CD4-positive, alpha-beta T cell treated with Interleukin-12 subunit alpha and Interleukin-12 subunit beta, for 1 hour (primary cell): ENCODE measurements at regions not wholly inside any gene's neighbourhood (a gene's known extent, or its start where the extent isn't known, plus 50 kb on each side); places are given as distances from the start of the nearest gene placed in this dataset.

Source experiments
- DNase-seq: peaks from one replicate; pipeline ENCODE4 v3.0.0-alpha.2; 2020

- DNase-seq = no peak
Measured at GRCh38 chr4:180640193-180640592, 1603.0 kb upstream of the TENM3 start.

DNA sequence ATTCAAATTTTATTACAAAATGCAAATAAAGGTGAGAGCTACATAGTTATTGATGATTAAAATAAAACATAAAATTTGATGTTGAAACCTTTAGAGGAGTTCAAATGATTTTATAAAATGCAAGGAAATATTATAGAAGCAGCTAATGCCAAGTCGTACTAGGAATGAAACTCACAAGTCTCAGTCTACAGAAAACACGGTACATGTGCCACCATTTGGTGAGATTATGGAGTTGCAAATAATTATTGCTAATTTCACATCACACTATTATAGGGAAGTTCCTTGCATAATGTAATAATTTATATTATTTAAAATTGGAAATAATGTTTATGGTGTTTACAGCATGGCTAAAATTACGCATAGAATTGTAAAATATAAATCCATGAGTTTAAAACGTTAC lies 1601.7 kb upstream of the TENM3 start:
- DNase-seq = no peak

DNA sequence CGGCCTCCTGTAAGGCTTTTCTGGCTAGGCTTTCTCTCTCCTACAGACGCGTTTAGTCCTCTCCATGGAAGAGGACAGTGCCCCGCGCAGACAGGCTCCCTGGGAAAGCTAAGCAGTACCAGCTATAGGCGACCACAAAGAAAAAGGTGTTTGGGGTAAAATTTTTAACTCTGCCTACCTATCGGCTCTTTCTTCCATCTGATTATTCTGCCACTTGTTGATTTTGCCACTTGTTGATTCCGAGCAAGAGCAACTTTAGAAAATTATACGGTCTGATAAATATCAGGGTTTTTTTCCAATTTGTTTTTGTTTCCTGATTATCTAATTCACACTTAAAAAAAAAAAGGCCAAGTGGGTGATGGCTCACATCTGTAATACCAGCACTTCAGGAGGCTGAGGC lies 1600.5 kb upstream of the TENM3 start:
- no peak for DNase-seq

- no peak for DNase-seq
Measured at GRCh38 chr4:180650273-180650672, 1592.9 kb upstream of the TENM3 start.

DNA sequence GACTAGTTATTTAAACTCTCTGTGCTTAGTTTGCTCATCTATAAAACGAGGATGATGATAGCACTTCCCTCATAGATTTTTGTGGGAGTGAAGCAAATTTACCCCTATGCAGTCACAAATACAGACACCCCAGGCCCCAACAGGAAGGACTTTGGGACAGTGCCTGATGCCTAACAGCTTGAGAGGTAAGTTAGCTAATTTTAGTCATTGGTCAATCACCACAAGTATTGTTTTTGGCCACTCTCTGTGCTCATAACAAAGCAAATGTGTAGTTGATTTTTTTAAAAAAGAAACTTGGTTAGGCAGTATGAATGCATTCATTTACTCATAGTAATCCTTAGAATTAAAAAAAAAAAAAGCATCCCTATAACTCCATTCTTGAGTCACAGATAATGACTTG lies 1590.7 kb upstream of the TENM3 start:
- DNase-seq = no peak

DNA sequence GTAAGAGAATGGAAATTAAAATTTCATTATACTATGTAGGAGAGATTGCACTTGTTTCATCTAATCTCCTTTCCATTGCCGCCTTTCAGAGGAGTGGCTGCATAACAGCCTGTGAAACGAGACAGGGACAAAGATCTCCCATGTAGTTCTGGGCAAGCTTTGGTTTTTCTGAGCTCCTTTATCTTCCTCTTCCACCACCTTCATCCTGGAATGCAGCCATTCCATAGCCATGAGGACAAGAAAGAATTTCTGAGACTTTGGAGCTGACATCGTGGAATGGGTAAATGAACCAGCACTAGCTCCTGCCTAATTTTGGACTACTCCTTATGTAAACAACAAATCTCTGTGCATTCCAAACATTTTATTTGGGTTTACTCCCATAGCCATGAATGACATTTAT lies 1587.3 kb upstream of the TENM3 start:
- DNase-seq = no peak

- DNase-seq = no peak
Measured at GRCh38 chr4:180657881-180658280, 1585.3 kb upstream of the TENM3 start.

DNA sequence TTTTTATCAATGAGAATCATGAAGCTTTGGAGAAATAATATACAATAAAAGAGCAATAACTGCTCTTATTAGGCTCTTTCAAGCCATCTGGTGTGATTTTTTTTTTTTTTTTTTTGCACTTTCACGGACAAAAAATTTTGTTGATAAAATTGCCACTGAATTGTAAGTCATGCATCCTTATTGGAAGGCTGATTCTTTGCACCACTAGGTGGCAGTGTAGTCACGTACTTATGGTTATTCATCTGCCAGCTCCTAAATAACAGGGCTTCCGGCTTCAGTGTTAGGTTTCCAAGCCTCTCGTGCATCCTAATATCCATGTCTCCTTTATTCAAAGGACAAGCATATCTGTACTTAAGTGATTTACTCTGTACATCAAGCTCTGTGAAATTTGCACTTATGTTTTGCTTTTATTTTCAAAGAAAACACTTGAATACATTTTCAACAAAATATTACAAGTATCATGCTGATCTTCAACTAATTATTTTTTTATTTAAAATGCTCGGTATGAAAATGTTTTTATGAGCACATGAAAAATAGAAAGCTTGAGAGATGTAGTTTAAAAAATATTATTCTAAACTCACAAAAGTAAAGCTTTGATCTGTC lies 1578.3 kb upstream of the TENM3 start:
- peak; percentile 47 for DNase-seq

GRCh38 chr4:180665481-180665880 lies 1577.7 kb upstream of the TENM3 start:
- no peak for DNase-seq

DNA sequence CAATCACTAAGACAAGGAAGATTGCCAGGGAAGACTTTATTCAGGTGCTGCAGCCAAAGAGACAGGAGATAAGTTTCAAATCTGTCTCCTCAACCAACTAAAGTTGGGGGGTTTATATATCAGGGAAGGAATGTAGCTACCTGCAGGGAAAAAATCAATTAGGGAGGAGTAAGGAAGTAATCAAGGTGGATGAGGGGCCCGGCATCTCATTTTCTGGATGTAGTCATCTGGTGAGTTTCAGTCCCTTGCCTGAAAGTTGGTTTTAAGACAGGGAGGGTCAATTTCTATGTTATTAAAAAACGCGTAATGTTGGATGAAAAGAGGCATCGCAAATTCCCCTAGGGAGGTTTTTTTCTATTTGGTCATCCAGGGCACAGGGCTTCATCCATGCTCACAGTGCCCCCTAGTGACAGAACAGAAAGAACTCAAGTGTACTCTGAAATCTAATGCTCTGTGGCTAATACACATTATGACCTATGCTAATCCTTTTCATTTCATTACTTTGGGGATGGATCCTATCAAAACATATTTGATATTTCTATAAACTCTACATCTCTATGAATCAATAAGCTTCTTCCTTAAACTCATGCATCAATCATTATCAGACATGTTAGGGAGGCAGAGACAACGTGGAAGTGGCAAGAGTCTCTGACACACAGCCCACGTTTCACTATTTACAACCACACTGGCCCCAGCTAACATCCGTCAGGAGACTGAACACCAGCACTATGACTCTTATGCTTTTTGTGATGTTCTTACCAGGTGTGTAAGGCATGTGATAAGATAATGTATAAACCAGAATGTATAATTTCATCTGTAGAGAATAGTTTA lies 1577.0 kb upstream of the TENM3 start:
- DNase-seq = peak; percentile 1

DNA sequence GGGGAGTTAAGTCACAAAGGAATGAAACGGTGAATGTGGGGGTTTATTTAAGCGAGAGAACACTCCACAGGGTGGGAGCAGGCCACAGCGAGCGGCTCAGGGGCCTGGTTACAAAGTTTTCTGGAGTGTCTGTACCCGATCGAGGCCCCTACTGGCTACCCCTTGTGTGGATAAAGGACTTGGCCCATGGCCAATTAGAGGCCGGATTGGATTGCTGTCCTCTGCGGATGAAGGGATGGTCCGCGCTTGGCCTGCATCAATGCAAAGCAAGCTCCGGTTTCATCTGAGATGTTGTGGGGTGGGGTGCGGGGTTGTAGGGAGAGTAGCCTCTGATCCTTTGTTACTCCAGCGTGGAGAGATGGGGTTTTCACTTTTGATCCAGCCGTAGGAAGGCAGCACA lies 1574.5 kb upstream of the TENM3 start:
- DNase-seq = no peak

GRCh38 chr4:180669680-180670079 lies 1573.5 kb upstream of the TENM3 start:
- no peak for DNase-seq

- no peak for DNase-seq
Measured at GRCh38 chr4:180674619-180675358, 1568.4 kb upstream of the TENM3 start.

DNA sequence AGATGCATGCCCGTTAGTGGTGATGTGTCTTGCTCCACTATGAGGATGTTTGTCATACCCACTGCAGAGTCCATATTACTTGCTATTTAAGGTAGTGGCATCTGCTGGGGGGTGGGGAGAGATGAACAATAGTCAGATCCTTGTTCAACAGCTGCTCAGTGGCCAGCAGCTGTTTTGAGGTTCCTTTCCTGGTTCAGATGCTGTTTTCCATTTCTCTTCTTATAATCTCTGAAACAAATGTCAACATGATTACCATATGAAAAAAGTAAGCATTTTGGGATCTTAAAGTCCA lies 1567.9 kb upstream of the TENM3 start:
- DNase-seq = no peak

DNA sequence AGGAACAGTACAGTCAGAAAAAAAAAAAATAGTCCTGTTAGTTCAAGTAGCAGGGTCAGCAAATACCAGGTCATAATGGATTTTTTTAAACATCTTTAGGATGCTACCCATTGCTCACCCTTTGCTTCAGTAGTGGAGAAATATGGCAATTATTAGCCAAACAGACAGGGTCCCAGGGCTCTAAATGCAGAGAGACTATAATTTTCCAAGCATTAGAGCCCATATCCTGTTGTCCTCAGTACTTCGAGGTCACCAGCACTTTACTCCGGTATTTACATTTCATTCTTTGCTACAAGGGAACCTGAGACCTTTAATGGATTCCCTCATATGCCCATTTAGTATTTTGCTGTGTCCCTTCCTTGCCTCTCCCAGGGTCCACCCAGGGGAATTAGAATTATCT lies 1562.9 kb upstream of the TENM3 start:
- no peak for DNase-seq

DNA sequence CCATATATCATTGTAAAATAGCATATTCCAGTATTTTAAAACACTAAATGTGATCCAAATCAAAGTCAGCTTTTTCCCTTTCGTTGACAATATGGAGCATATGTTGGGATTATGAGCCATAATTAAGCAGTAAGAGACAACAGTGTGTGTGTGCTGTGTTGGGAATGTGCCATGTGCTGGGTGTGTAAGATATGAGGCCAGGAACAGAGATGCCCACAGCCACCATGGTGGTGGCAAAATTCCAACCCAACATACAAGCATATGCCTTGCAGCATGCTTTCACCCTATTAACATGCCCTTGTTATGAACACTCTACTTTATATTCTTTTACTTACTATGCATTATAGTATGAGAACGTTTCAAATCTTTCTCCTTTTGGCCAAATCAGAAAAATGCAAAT lies 1560.4 kb upstream of the TENM3 start:
- DNase-seq = no peak

GRCh38 chr4:180683186-180683585 lies 1560.0 kb upstream of the TENM3 start:
- no peak for DNase-seq

GRCh38 chr4:180688480-180688879 lies 1554.7 kb upstream of the TENM3 start:
- DNase-seq = no peak

GRCh38 chr4:180694875-180695274 lies 1548.3 kb upstream of the TENM3 start:
- DNase-seq = no peak

DNA sequence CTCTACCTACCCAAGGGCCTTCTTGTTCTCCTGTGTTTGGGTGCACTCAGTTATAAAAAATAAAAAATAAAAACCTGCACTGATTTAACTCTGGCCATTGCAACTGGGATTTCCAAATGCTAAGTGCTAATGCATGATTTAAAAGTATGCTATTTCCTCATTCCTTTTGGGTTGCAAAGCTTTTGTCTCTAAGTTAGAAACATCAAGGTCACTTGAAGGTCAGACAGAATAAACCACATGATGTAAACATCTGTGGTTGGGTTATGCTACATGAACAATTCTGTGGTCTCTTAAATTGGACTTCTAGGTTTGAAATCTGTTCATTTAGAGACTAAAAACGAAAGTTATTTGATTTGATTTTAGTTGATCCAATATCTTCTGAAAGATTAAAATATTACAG lies 1547.4 kb upstream of the TENM3 start:
- DNase-seq = no peak

- DNase-seq = no peak
Measured at GRCh38 chr4:180696460-180697092, 1546.6 kb upstream of the TENM3 start.

DNA sequence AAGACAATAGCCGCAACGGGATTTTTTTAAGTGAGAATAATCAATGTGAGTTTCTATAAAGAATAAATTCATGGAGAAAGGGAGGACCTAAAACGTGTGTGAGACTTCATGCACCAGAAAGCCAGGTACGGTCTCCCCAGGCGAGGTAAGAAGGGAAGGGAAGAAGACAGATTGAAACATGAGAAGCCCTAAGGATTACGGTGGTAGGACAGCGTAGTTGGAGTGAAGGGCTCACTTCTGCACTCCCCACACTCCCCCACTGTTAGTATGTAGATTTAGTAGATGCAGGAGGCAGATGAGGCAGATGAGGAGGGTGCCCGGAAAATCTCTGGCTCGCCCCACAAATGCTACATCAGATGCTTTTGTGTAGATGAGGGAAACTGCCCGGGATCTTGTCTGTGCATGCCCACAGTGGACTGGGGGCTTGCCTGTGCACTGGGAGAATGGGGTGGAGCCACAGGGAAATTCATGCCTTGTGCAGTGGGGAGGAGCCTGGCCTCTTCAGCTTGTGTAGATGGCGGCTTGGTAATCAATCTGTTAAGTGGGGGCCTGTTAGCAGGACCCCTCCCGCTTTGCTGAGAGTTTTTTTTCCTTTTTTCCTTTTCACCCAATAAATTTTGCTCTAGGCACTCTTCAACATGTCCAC lies 1544.5 kb upstream of the TENM3 start:
- DNase-seq = no peak

- no peak for DNase-seq
Measured at GRCh38 chr4:180706766-180707165, 1536.4 kb upstream of the TENM3 start.
